ENCODE measurements at regions not wholly inside any gene's neighbourhood (a gene's known extent, or its start where the extent isn't known, plus 50 kb on each side); places are given as distances from the start of the nearest gene placed in this dataset.

DNA sequence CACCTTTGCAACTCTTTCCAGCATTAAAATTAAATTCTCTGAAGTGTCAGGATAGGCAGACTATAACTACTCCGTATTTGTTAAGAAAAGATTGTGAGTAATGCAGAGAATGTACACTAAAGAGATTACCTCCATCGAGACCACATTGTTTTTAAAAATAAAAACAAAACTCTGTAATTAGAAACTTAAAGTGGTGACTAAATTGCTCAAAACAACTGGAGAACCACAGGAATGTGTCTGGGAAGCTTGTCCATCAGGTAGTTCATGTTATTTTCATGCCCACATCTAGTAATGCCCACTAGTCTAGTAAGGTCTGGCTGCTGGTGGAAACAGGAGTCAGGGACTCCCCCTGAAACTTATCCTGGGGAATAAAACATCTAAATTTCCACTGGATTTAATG is 103.0 kb upstream of the FOXQ1 start:
- Histone ChIP-seq H4K20me1 (ENCODE audit: insufficient read depth) (no peaks in the 10 kb centered on the region), H3F3A (ENCODE audit: insufficient read depth) (no peaks in the 10 kb centered on the region), H3K79me2 (ENCODE audit: insufficient read depth) (no peaks in the 10 kb centered on the region), H2AFZ (no peak overlapping the region), H3K9ac (no peak overlapping the region), H3K4me3 (no peak overlapping the region), H3K4me2 (ENCODE audit: unreplicated experiment) (no peak overlapping the region), H3K4me1 (ENCODE audit: insufficient read depth) (no peaks in the 10 kb centered on the region), H3K27me3 (replicated peaks; ENCODE audit: insufficient read depth) (no peaks in the 10 kb centered on the region), H3K27ac (no peak overlapping the region), H3K36me3 (ENCODE audit: low read depth) (no peaks in the 10 kb centered on the region), H3K9me2 (ENCODE audit: insufficient read depth) (no peaks in the 10 kb centered on the region), H3K9me3 (ENCODE audit: low read depth) (no peaks in the 10 kb centered on the region)
- TF ChIP-seq EZH2phosphoT487 (IDR thresholded peaks at IDR 0.05; ENCODE audit: insufficient read depth, low read depth), result no peak
- no peak for TF ChIP-seq EZH2 (IDR thresholded peaks at IDR 0.05; ENCODE audit: insufficient read depth, poor library complexity, severe bottlenecking)
- 41 to 57% methylated on average over 2 of the region's 2 CpGs for WGBS, 2 experiments (ENCODE audit: low coverage in 1 of 2, low lambda C conversion rate in 2 of 2, missing lambda C conversion rate in 2 of 2)
- DNase-seq, result no peak
- in situ Hi-C loops (cut with MboI), result no loop called here

DNA sequence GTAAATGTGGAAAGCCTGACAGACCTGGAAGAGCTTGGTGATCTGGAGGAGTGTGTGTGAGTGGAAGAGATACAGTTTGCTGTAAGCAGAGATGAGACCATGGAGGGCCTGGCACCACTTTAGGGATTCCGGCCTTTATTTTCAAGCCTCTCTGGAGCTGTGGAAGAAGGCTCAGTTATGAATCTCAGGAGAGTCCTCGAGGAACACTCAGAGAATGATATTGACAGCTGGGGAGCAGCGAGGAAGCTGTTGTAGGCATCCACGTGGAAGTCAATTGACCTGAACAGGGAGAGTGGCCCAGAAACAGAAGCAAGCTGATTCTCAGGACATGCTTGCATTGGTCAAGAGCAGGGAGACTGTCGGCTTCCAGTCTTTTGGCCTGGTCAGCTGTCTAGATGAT is 108.4 kb upstream of the FOXQ1 start:
- 54 to 68% methylated on average over 5 of the region's 5 CpGs for WGBS, 2 experiments (ENCODE audit: low coverage in 1 of 2, low lambda C conversion rate in 2 of 2, missing lambda C conversion rate in 2 of 2)
- Histone ChIP-seq H2AFZ (no peak overlapping the region), H3K9me3 (ENCODE audit: low read depth) (no peaks in the 10 kb centered on the region), H4K20me1 (ENCODE audit: insufficient read depth) (no peaks in the 10 kb centered on the region), H3K27ac (no peak overlapping the region), H3K4me3 (no peak overlapping the region), H3K27me3 (replicated peaks; ENCODE audit: insufficient read depth) (no peaks in the 10 kb centered on the region), H3F3A (ENCODE audit: insufficient read depth) (no peaks in the 10 kb centered on the region), H3K9ac (no peak overlapping the region), H3K36me3 (ENCODE audit: low read depth) (no peaks in the 10 kb centered on the region), H3K9me2 (ENCODE audit: insufficient read depth) (no peaks in the 10 kb centered on the region), H3K4me2 (ENCODE audit: unreplicated experiment) (no peak overlapping the region), H3K79me2 (ENCODE audit: insufficient read depth) (no peaks in the 10 kb centered on the region), H3K4me1 (ENCODE audit: insufficient read depth) (no peaks in the 10 kb centered on the region)
- in situ Hi-C loops (cut with MboI), result no loop called here
- DNase-seq, result no peak
- TF ChIP-seq EZH2phosphoT487 (IDR thresholded peaks at IDR 0.05; ENCODE audit: insufficient read depth, low read depth) (no peak), EZH2 (IDR thresholded peaks at IDR 0.05; ENCODE audit: insufficient read depth, poor library complexity, severe bottlenecking) (no peak)

DNA sequence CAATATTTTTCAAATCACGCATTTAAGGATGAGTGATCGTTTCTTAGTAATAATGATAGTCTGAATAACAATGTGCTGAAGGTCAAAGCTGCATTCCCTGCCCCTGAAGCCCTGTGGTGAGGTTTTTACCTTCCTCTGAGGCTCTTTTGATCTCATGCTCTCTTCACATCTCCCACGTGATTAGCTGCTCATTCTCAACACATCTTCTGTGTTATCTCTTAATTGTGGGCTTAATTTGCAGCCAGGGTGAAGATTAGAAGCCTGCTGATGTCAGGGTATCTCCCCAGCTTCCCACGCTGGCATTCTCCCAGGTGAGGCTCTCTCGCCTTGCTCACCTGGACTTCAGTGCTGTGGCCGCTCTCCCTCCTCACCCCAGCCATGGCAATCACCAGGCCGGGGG is 109.7 kb upstream of the FOXQ1 start:
- no peaks in the 10 kb centered on the region for H3K36me3 ChIP-seq (ENCODE audit: low read depth)
- no peaks in the 10 kb centered on the region for H3K4me1 ChIP-seq (ENCODE audit: insufficient read depth)
- in situ Hi-C loops (cut with MboI), result no loop called here
- no peaks in the 10 kb centered on the region for H3K9me3 ChIP-seq (ENCODE audit: low read depth)
- H3K79me2 ChIP-seq (ENCODE audit: insufficient read depth), result no peaks in the 10 kb centered on the region
- no peak overlapping the region for H2AFZ ChIP-seq
- TF ChIP-seq EZH2phosphoT487 (IDR thresholded peaks at IDR 0.05; ENCODE audit: insufficient read depth, low read depth) (no peak), EZH2 (IDR thresholded peaks at IDR 0.05; ENCODE audit: insufficient read depth, poor library complexity, severe bottlenecking) (no peak)
- no peak overlapping the region for H3K4me2 ChIP-seq (ENCODE audit: unreplicated experiment)
- no peak for DNase-seq
- H3K4me3 ChIP-seq, result no peak overlapping the region
- WGBS, 2 experiments (ENCODE audit: low coverage in 1 of 2, low lambda C conversion rate in 2 of 2, missing lambda C conversion rate in 2 of 2), result 84 to 87% methylated on average over 7 of the region's 7 CpGs
- H3F3A ChIP-seq (ENCODE audit: insufficient read depth), result no peaks in the 10 kb centered on the region
- no peak overlapping the region for H3K27ac ChIP-seq
- no peaks in the 10 kb centered on the region for H3K9me2 ChIP-seq (ENCODE audit: insufficient read depth)
- H4K20me1 ChIP-seq (ENCODE audit: insufficient read depth), result no peaks in the 10 kb centered on the region
- no peak overlapping the region for H3K9ac ChIP-seq
- no peaks in the 10 kb centered on the region for H3K27me3 ChIP-seq (replicated peaks; ENCODE audit: insufficient read depth)

DNA sequence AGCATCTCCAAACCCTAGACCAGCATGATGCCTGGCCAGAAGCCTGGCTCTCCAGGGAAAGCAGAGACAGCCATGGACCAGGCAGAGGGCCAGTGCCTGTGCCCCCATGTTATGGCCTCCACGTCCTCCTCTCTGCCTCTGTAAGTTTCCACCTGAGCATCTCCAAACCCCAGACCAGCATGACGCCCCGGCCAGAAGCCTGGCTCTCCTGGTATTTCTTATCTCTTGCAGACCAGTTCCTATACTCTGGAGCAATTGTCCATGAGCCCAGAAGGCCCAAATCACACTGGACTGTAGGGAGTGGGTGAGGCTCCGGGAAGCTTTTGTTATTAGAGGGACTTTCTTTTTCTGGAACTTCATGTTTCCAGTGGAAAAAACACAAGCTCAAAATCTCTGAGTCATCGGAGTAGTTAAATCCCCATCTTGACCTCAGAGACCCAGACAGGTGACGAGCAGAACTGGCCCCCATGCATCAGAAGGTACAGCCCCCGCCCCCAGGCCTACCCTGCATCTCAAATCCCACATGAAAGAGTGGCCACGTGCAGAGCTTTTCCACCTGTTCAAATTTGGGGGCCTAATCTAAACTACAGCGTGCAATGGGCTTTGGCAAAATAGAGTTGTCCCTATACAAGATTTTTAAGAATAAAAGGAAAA is 110.2 kb upstream of the FOXQ1 start:
- H3F3A ChIP-seq (ENCODE audit: insufficient read depth), result no peaks in the 10 kb centered on the region
- no peaks in the 10 kb centered on the region for H3K79me2 ChIP-seq (ENCODE audit: insufficient read depth)
- no peaks in the 10 kb centered on the region for H3K36me3 ChIP-seq (ENCODE audit: low read depth)
- no peak overlapping the region for H3K4me3 ChIP-seq
- no peak overlapping the region for H2AFZ ChIP-seq
- no peak overlapping the region for H3K27ac ChIP-seq
- 86 to 88% methylated on average over 9 of the region's 9 CpGs for WGBS, 2 experiments (ENCODE audit: low coverage in 1 of 2, low lambda C conversion rate in 2 of 2, missing lambda C conversion rate in 2 of 2)
- no peak overlapping the region for H3K9ac ChIP-seq
- no peaks in the 10 kb centered on the region for H3K9me2 ChIP-seq (ENCODE audit: insufficient read depth)
- no peaks in the 10 kb centered on the region for H3K27me3 ChIP-seq (replicated peaks; ENCODE audit: insufficient read depth)
- DNase-seq, result no peak
- no peaks in the 10 kb centered on the region for H3K9me3 ChIP-seq (ENCODE audit: low read depth)
- TF ChIP-seq EZH2phosphoT487 (IDR thresholded peaks at IDR 0.05; ENCODE audit: insufficient read depth, low read depth) (no peak), EZH2 (IDR thresholded peaks at IDR 0.05; ENCODE audit: insufficient read depth, poor library complexity, severe bottlenecking) (no peak)
- no peaks in the 10 kb centered on the region for H3K4me1 ChIP-seq (ENCODE audit: insufficient read depth)
- no peaks in the 10 kb centered on the region for H4K20me1 ChIP-seq (ENCODE audit: insufficient read depth)
- H3K4me2 ChIP-seq (ENCODE audit: unreplicated experiment), result no peak overlapping the region
- in situ Hi-C loops (cut with MboI), result no loop called here

Data from GM23248 (cell line).